ENCODE measurements at regions not wholly inside any gene's neighbourhood (a gene's known extent, or its start where the extent isn't known, plus 50 kb on each side); places are given as distances from the start of the nearest gene placed in this dataset.
"Not testable (repeated sequence)": the region's sequence is repeated elsewhere in the genome, so short reads cannot be mapped to it uniquely, and the experiment has no call there.

GRCh38 chr2:241982706-241983570 lies 113.4 kb downstream of the RTP5 start:
- no peak overlapping the region for H3K27ac Mint-ChIP-seq
- no peak for DNase-seq
- no peaks in the 10 kb centered on the region for H3K9me3 Mint-ChIP-seq
- peaks cover 4% of the 10 kb centered on the region for H3K36me3 Mint-ChIP-seq
- no peaks in the 10 kb centered on the region for H3K27me3 Mint-ChIP-seq
- CTCF ChIA-PET = no interaction called here
- intact Hi-C loops (cut with micrococcal nuclease) = no loop called here
- peaks cover 13% of the 10 kb centered on the region for H3K4me1 Mint-ChIP-seq (ENCODE audit: low read depth)
- POLR2A ChIA-PET = no interaction called here
- no peak overlapping the region for H3K4me3 Mint-ChIP-seq

GRCh38 chr2:241983571-241984270 lies 114.2 kb downstream of the RTP5 start:
- no peaks in the 10 kb centered on the region for H3K9me3 Mint-ChIP-seq
- H3K36me3 Mint-ChIP-seq = peaks cover under 1% of the 10 kb centered on the region
- no peaks in the 10 kb centered on the region for H3K27me3 Mint-ChIP-seq
- no peak overlapping the region for H3K4me3 Mint-ChIP-seq
- no peak overlapping the region for H3K27ac Mint-ChIP-seq
- ChIA-PET POLR2A (no interaction called here), CTCF (no interaction called here)
- DNase-seq = no peak
- intact Hi-C loops (cut with micrococcal nuclease) = no loop called here
- peaks cover 13% of the 10 kb centered on the region for H3K4me1 Mint-ChIP-seq (ENCODE audit: low read depth)

GRCh38 chr2:241984271-241984655 lies 114.7 kb downstream of the RTP5 start:
- Mint-ChIP-seq H3K27me3 (no peaks in the 10 kb centered on the region), H3K27ac (no peak overlapping the region), H3K36me3 (no peaks in the 10 kb centered on the region), H3K4me1 (ENCODE audit: low read depth) (peaks cover 13% of the 10 kb centered on the region), H3K4me3 (no peak overlapping the region), H3K9me3 (no peaks in the 10 kb centered on the region)
- intact Hi-C loops (cut with micrococcal nuclease) = no loop called here
- no peak for DNase-seq
- ChIA-PET POLR2A (no interaction called here), CTCF (interaction anchor here (0.6 to 1.4 kb wide), 2 partner anchors 34 to 94 kb away, joined by 3 to 4 read pairs; no protein-coding TSS in a partner anchor)

GRCh38 chr2:241984658-241985057 lies 115.1 kb downstream of the RTP5 start:
- H3K4me1 Mint-ChIP-seq (ENCODE audit: low read depth) = peaks cover 13% of the 10 kb centered on the region
- POLR2A ChIA-PET = no interaction called here
- H3K9me3 Mint-ChIP-seq = no peaks in the 10 kb centered on the region
- no peak overlapping the region for H3K4me3 Mint-ChIP-seq
- H3K27me3 Mint-ChIP-seq = no peaks in the 10 kb centered on the region
- DNase-seq = no peak
- no peak overlapping the region for H3K27ac Mint-ChIP-seq
- CTCF ChIA-PET = interaction anchor here (0.6 to 1.4 kb wide), 2 partner anchors 34 to 94 kb away, joined by 3 to 4 read pairs; no protein-coding TSS in a partner anchor
- no peaks in the 10 kb centered on the region for H3K36me3 Mint-ChIP-seq
- intact Hi-C loops (cut with micrococcal nuclease) = no loop called here

DNA sequence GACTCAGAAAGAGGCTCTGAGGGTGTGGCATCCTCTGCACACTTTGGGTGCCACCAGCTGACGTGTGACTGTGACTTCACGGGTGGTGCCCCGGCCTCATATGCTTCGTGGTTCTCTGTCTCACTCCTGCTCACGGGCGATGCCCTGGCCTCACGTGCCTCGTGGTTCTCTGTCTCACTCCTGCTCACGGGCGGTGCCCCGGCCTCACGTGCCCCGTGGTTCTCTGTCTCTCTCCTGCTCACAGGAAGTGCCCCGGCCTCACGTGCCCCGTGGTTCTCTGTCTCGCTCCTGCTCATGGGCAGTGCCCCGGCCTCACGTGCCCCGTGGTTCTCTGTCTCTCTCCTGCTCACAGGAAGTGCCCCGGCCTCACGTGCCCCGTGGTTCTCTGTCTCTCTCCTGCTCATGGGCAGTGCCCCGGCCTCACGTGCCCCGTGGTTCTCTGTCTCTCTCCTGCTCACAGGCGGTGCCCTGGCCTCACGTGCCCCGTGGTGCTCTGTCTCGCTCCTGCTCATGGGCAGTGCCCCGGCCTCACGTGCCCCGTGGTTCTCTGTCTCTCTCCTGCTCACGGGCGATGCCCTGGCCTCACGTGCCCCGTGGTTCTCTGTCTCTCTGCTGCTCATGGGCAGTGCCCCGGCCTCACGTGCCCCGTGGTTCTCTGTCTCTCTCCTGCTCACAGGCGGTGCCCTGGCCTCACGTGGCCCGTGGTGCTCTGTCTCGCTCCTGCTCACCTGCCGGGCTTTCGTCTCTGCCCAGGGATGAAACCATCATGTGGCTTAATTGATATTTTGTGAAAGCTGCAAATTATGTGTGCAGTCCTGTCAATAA lies 115.8 kb downstream of the RTP5 start:
- H3K9me3 Mint-ChIP-seq; H3K36me3 Mint-ChIP-seq; H3K27me3 Mint-ChIP-seq; H3K27ac Mint-ChIP-seq; POLR2A ChIA-PET; H3K4me3 Mint-ChIP-seq; intact Hi-C loops (cut with micrococcal nuclease): not testable (repeated sequence)
- DNase-seq = peak; percentile 64
- H3K4me1 Mint-ChIP-seq (ENCODE audit: low read depth) = peaks cover 13% of the 10 kb centered on the region
- CTCF ChIA-PET = interaction anchor here (1.4 kb wide), 1 partner anchor 35 kb away, joined by 4 read pairs; no protein-coding TSS in a partner anchor

- Mint-ChIP-seq H3K4me1 (ENCODE audit: low read depth) (peaks cover 13% of the 10 kb centered on the region), H3K9me3 (no peaks in the 10 kb centered on the region), H3K27me3 (no peaks in the 10 kb centered on the region), H3K27ac (no peak overlapping the region), H3K4me3 (no peak overlapping the region), H3K36me3 (no peaks in the 10 kb centered on the region)
- DNase-seq = no peak
- ChIA-PET CTCF (no interaction called here), POLR2A (no interaction called here)
- intact Hi-C loops (cut with micrococcal nuclease) = no loop called here
These were observed 116.4 kb downstream of the RTP5 start for GRCh38 chr2:241985986-241986329.

DNA sequence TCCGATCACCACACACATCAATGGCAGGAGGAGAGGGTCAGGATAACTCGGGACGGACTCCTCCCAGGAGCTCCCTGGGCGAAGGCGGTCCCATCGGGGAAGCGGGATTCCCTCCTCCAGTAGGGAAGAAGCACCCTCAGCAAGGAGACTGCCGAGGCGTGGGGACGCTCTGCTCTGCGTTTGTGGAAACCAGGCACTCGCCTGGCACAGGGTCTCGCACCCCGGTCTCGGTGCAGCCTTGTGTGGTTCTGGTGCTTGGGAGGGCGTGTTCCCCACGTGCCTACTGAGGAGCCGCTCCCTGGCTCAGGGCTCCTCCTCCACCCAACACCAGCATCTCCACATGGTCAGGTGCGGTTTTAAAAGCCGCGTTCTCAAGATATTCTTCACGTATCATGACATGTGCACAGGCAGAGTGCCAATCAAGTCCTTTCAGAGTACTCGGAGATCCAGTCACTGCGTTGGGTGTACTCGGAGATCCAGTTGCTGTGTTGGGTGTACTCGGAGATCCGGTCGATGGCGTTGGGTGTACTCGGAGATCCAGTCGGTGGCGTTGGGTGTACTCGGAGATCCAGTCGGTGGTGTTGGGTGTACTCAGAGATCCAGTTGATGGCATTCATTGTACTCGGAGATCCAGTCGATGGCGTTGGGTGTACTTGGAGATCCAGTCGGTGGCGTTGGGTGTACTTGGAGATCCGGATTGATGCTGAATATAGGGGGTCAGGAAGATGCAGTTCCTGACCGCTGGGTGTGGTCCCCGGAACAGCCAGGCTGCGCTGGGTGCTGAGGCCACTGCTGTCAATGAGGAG lies 117.5 kb downstream of the RTP5 start:
- no peak for DNase-seq
- intact Hi-C loops (cut with micrococcal nuclease) = no loop called here
- Mint-ChIP-seq H3K4me1 (ENCODE audit: low read depth) (peaks cover 13% of the 10 kb centered on the region), H3K9me3 (no peaks in the 10 kb centered on the region), H3K27ac (no peak overlapping the region), H3K4me3 (no peak overlapping the region), H3K36me3 (no peaks in the 10 kb centered on the region), H3K27me3 (no peaks in the 10 kb centered on the region)
- ChIA-PET POLR2A (no interaction called here), CTCF (no interaction called here)

DNA sequence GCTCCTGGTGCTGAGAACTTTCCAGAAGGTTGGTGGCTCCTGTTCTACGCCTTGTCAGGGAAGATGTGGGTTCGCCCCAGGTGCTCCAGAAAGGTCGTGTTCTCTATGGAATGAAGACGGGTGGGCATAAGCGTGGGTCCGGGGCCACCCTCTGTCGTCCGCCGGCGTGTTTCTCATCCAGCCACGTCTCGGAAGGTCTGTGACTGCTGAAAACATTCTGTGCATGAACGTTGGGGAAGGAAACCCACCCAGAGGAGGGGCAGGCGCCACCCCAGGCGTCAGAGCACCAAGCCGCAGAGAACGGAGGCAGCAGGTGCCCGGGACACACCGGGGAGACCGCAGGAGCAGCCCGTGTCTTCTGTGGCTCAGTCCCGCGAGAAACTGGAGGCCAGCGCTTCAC lies 118.2 kb downstream of the RTP5 start:
- H3K36me3 Mint-ChIP-seq = no peaks in the 10 kb centered on the region
- ChIA-PET POLR2A (no interaction called here), CTCF (no interaction called here)
- intact Hi-C loops (cut with micrococcal nuclease) = no loop called here
- no peak overlapping the region for H3K27ac Mint-ChIP-seq
- peaks cover 13% of the 10 kb centered on the region for H3K4me1 Mint-ChIP-seq (ENCODE audit: low read depth)
- H3K4me3 Mint-ChIP-seq = no peak overlapping the region
- H3K27me3 Mint-ChIP-seq = no peaks in the 10 kb centered on the region
- no peak for DNase-seq
- H3K9me3 Mint-ChIP-seq = no peaks in the 10 kb centered on the region

DNA sequence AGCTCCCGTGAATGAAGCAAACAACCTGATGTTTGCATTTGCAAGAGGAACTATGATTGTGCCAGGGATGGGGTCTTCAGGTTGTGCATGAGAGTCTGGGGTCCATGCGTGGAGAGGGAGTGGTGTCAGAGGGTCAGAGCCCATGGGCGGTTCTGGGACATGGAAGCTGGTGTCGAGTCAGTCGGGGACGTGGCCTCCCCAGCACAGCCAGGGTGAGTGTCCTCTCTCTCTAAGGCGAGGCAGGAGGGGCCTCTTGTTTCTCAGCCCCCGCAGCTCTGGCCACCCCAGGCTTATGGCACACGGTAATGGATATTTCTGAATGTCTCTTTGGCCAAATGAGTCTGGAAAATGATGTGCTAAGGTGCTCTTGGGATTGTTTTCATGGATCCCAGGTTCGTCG lies 118.6 kb downstream of the RTP5 start:
- Mint-ChIP-seq H3K36me3 (no peaks in the 10 kb centered on the region), H3K27ac (no peak overlapping the region), H3K27me3 (no peaks in the 10 kb centered on the region), H3K4me3 (no peak overlapping the region), H3K4me1 (ENCODE audit: low read depth) (peaks cover 13% of the 10 kb centered on the region), H3K9me3 (no peaks in the 10 kb centered on the region)
- intact Hi-C loops (cut with micrococcal nuclease) = no loop called here
- ChIA-PET CTCF (no interaction called here), POLR2A (no interaction called here)
- DNase-seq = no peak

- CTCF ChIA-PET = no interaction called here
These were observed 119.5 kb downstream of the RTP5 start for GRCh38 chr2:241989074-241989473.

DNA sequence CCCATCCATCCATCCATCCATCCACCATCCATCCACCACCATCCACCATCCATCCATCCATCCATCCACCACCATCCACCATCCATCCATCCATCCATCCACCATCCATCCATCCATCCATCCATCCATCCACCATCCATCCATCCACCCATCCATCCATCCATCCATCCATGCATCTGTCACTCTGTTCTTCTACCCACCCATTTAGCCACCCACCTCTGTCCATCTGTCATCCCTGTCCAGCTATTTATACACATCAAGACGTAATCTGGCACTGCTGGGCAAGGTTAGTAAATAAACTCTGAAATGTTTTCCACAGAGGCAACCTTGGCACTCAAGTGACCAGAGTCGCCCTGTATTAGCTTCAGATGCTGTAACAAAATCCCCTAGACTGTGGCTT lies 120.9 kb downstream of the RTP5 start:
- H3K36me3 Mint-ChIP-seq = no peaks in the 10 kb centered on the region
- H3K27me3 Mint-ChIP-seq = no peaks in the 10 kb centered on the region
- DNase-seq = no peak
- no peaks in the 10 kb centered on the region for H3K9me3 Mint-ChIP-seq
- POLR2A ChIA-PET = no interaction called here
- intact Hi-C loops (cut with micrococcal nuclease) = no loop called here
- H3K4me1 Mint-ChIP-seq (ENCODE audit: low read depth) = peaks cover 8% of the 10 kb centered on the region
- no peak overlapping the region for H3K4me3 Mint-ChIP-seq
- no peak overlapping the region for H3K27ac Mint-ChIP-seq
- CTCF ChIA-PET = no interaction called here

More at GRCh38 chr2:241989074-241989473, 119.5 kb downstream of the RTP5 start:
- Mint-ChIP-seq H3K36me3 (no peaks in the 10 kb centered on the region), H3K4me1 (ENCODE audit: low read depth) (peaks cover 13% of the 10 kb centered on the region), H3K4me3 (no peak overlapping the region), H3K27ac (no peak overlapping the region), H3K27me3 (no peaks in the 10 kb centered on the region), H3K9me3 (no peaks in the 10 kb centered on the region)
- intact Hi-C loops (cut with micrococcal nuclease) = no loop called here
- POLR2A ChIA-PET = no interaction called here
- no peak for DNase-seq

GRCh38 chr2:241991299-241991698 lies 121.8 kb downstream of the RTP5 start:
- ChIA-PET CTCF (no interaction called here), POLR2A (no interaction called here)
- no peaks in the 10 kb centered on the region for H3K4me1 Mint-ChIP-seq (ENCODE audit: low read depth)
- no peak for DNase-seq
- H3K27ac Mint-ChIP-seq = no peak overlapping the region
- no peak overlapping the region for H3K4me3 Mint-ChIP-seq
- no peaks in the 10 kb centered on the region for H3K9me3 Mint-ChIP-seq
- intact Hi-C loops (cut with micrococcal nuclease) = no loop called here
- H3K36me3 Mint-ChIP-seq = no peaks in the 10 kb centered on the region
- no peaks in the 10 kb centered on the region for H3K27me3 Mint-ChIP-seq
